Kidney (tissue), 13 donors: ENCODE measurements at regions not wholly inside any gene's neighbourhood (a gene's known extent, or its start where the extent isn't known, plus 50 kb on each side); places are given as distances from the start of the nearest gene placed in this dataset.

Source experiments
- DNase-seq, 5 donors: peaks; one replicate each; pipeline ENCODE4 v3.0.0-alpha.2; 2013 to 2020
- FAIRE-seq: peaks from 2 replicates; lab custom pipeline; 2012; peaks lifted over from hg19 to GRCh38; lab: Jason Lieb, UNC
- H3K27ac ChIP-seq, 2 donors: one replicate each; pipeline ENCODE4 v1.7.0; 2013; ENCODE audit warnings: low read depth in 2 of 2, low read length in 2 of 2, inconsistent platforms in 1 of 2
- H3K27me3 ChIP-seq: one replicate; pipeline ENCODE4 v1.7.1; 2013; ENCODE audit warnings: low read length, inconsistent platforms; ENCODE audit not compliant: control insufficient read depth, insufficient read depth
- H3K36me3 ChIP-seq, 3 donors: one replicate each; pipeline versions ENCODE4 v1.7.0 to v1.7.1; 2013; ENCODE audit warnings: low read length in 3 of 3, control low read depth in 1 of 3, inconsistent platforms in 1 of 3; ENCODE audit not compliant: insufficient read depth in 3 of 3, control insufficient read depth in 2 of 3
- H3K4me1 ChIP-seq, 3 donors: one replicate each; pipeline versions ENCODE4 v1.7.0 to v1.7.1; 2013; ENCODE audit warnings: low read length in 3 of 3, inconsistent platforms in 1 of 3, low read depth in 1 of 3; ENCODE audit not compliant: control insufficient read depth in 2 of 3, insufficient read depth in 2 of 3
- H3K4me3 ChIP-seq, 3 donors: one replicate each; pipeline versions ENCODE4 v1.7.0 to v1.8.1; 2013; ENCODE audit warnings: low read length in 3 of 3, control low read depth in 1 of 3, inconsistent platforms in 1 of 3
- H3K9ac ChIP-seq, 3 donors: one replicate each; pipeline versions ENCODE4 v1.7.0 to v1.7.1; 2013; ENCODE audit warnings: low read length in 3 of 3, control low read depth in 1 of 3, inconsistent platforms in 1 of 3
- H3K9me3 ChIP-seq, 3 donors: one replicate each; pipeline versions ENCODE4 v1.7.0 to v1.7.1; 2013; ENCODE audit warnings: low read length in 3 of 3, control low read depth in 1 of 3, inconsistent platforms in 1 of 3; ENCODE audit not compliant: control insufficient read depth in 2 of 3, insufficient read depth in 1 of 3
- CTCF ChIP-seq: IDR thresholded peaks from 3 replicates; pipeline ENCODE4 v1.5.1; 2012; ENCODE audit warnings: mild to moderate bottlenecking, moderate library complexity, borderline replicate concordance; ENCODE audit not compliant: insufficient read depth; ENCODE audit errors: extremely low read depth
- intact Hi-C: fragments of 100-400 bp; cut with DNase I; formaldehyde crosslinking; loops from one replicate; pipeline ENCODE4 v1.11.1; 2022
- donor health status: control.
- donor health status: control.
- donor health status: control.
- donor health status: control.
- donor health status: control.
- donor health status: DM: yes; HTN: yes; CAD: no.
- donor health status: Normal renal cell carcinoma (clear cell type).

GRCh38 chrX:138917781-138918180 is 206.3 kb upstream of the FGF13 start:
- Histone ChIP-seq H3K36me3 (no peaks in the 10 kb centered on the region), H3K27me3 (no peaks in the 10 kb centered on the region), H3K4me3 (no peak overlapping the region), H3K27ac (no peak overlapping the region), H3K9me3 (no peaks in the 10 kb centered on the region), H3K4me1 (no peaks in the 10 kb centered on the region), H3K9ac (no peak overlapping the region)
- DNase-seq: no peak
- no peak for TF ChIP-seq CTCF
- no peak for FAIRE-seq
- intact Hi-C loops: no loop called here

- Histone ChIP-seq H3K9me3 (no peaks in the 10 kb centered on the region), H3K4me3 (no peak overlapping the region), H3K27me3 (no peaks in the 10 kb centered on the region), H3K4me1 (no peaks in the 10 kb centered on the region), H3K9ac (no peak overlapping the region), H3K36me3 (no peaks in the 10 kb centered on the region), H3K27ac (no peak overlapping the region)
- intact Hi-C loops: no loop called here
- DNase-seq (no peak), FAIRE-seq (no peak)
- no peak for TF ChIP-seq CTCF
These were observed 203.2 kb upstream of the FGF13 start for GRCh38 chrX:138914767-138915166.

- Histone ChIP-seq H3K9ac (no peak overlapping the region), H3K27me3 (no peaks in the 10 kb centered on the region), H3K4me1 (no peaks in the 10 kb centered on the region), H3K9me3 (no peaks in the 10 kb centered on the region), H3K36me3 (no peaks in the 10 kb centered on the region), H3K27ac (no peak overlapping the region), H3K4me3 (no peak overlapping the region)
- no peak for FAIRE-seq
- intact Hi-C loops: no loop called here
- no peak for DNase-seq
- no peak for TF ChIP-seq CTCF
These were observed 197.1 kb upstream of the FGF13 start for GRCh38 chrX:138908577-138908976.

GRCh38 chrX:138897621-138898492 is 186.3 kb upstream of the FGF13 start:
- H3K4me3 ChIP-seq: no peak overlapping the region
- no peaks in the 10 kb centered on the region for H3K36me3 ChIP-seq
- intact Hi-C loops: no loop called here
- no peak overlapping the region for H3K9ac ChIP-seq
- no peak overlapping the region for H3K27ac ChIP-seq
- H3K27me3 ChIP-seq: no peaks in the 10 kb centered on the region
- no peak for DNase-seq
- FAIRE-seq: no peak
- H3K4me1 ChIP-seq: no peaks in the 10 kb centered on the region
- H3K9me3 ChIP-seq: no peaks in the 10 kb centered on the region
- no peak for TF ChIP-seq CTCF
